PC-9 (cell line): ENCODE measurements at regions not wholly inside any gene's neighbourhood (a gene's known extent, or its start where the extent isn't known, plus 50 kb on each side); places are given as distances from the start of the nearest gene placed in this dataset.

Source experiments
- EZH2 ChIP-seq: fragments of 200-600 bp; sonication (generic); IDR thresholded peaks from 2 replicates; pipeline ENCODE4 v1.8.0; 2017; ENCODE audit warnings: antibody characterized with exemption, low read depth
- TF ChIP-seq, protein P1 (sequence below): fragments of 200-600 bp; sonication (generic); conservative IDR thresholded peaks from 2 replicates; pipeline ENCODE4 v1.6.1; 2017; ENCODE audit warnings: mixed run types, antibody characterized with exemption, mild to moderate bottlenecking, moderate library complexity

DNA sequence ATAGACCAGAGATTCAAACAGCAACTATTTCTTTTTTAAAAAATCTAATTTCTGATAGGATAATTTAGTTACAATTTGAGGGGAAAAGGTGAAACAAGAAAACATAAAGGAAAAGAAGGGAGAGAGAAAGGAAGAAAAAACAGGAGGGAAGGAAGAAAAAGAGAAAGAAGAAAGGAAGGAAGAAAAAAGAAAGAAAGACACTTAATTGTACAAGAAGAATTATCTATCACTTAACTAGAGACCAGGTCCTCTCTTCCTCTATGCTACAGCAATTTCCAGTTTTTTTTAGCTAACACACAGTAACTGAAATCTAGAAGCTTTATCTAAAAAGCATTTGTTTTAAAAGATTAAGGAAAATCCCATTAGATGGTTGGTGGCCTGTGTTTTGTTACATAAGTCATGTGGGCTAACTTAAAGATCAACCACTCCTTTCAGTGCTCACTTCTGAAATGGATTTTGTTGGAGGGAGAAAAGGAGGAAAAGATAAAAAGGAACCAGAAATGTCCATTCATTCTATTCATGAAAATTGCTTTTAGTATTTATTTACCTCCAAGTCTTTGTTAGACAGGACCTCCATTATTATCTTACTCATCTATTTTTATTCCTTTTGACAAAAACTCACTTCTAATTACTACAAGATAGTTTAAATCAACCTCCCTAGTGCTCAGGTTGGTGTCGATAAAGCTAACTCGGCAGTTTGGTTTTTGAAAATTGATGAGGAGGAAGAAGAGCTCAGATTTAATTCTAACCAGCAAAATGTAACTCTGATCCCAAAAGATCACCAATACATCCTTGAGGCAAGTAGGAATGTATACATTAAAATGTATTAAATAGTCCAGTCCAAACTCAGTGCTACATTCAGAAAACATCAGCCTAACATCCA, 251.5 kb upstream of the FN1 start:
- no peak for TF ChIP-seq EZH2
- TF ChIP-seq, protein P1, sequence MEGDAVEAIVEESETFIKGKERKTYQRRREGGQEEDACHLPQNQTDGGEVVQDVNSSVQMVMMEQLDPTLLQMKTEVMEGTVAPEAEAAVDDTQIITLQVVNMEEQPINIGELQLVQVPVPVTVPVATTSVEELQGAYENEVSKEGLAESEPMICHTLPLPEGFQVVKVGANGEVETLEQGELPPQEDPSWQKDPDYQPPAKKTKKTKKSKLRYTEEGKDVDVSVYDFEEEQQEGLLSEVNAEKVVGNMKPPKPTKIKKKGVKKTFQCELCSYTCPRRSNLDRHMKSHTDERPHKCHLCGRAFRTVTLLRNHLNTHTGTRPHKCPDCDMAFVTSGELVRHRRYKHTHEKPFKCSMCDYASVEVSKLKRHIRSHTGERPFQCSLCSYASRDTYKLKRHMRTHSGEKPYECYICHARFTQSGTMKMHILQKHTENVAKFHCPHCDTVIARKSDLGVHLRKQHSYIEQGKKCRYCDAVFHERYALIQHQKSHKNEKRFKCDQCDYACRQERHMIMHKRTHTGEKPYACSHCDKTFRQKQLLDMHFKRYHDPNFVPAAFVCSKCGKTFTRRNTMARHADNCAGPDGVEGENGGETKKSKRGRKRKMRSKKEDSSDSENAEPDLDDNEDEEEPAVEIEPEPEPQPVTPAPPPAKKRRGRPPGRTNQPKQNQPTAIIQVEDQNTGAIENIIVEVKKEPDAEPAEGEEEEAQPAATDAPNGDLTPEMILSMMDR: no peak
